IPS-NIHi11 (cell line): ENCODE measurements at regions not wholly inside any gene's neighbourhood (a gene's known extent, or its start where the extent isn't known, plus 50 kb on each side); places are given as distances from the start of the nearest gene placed in this dataset.
"Not testable (repeated sequence)": the region's sequence is repeated elsewhere in the genome, so short reads cannot be mapped to it uniquely, and the experiment has no call there.

Experiments
- DNase-seq: peaks from one replicate; pipeline ENCODE4 v3.0.0; 2012; ENCODE audit warnings: mixed read lengths, low spot score

DNA sequence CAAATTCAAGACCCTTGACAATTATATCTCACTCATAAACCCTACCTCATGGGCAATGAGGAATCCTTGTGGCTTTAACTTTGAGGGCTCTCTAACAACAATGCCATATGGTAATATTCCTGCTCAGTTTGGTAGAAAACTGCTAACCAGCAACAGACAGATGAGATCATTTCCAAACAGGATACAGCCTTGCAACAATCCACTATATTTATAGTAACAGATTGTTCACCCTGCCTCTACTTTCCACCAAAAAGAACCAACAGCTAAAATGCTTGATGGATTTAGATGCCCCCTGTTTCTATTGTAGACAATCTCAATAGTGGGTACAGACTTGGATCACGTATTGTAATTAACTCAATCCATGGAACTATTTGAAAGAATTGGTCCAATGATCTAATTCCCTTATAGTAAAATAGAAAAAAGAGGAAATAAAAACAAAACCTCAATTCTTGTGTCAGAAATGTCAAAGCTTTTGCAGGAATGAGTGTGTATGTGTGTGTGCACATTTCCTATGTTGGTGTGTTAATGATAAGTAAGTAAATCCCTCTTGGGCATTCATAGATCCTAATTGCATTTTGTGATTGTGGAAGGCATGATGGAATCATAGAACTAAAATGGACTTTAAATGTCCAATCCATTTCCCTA lies 100.0 kb upstream of the EDEM3 start:
- no peak for DNase-seq

GRCh38 chr1:184854036-184854435 lies 99.4 kb upstream of the EDEM3 start:
- DNase-seq = no peak

DNA sequence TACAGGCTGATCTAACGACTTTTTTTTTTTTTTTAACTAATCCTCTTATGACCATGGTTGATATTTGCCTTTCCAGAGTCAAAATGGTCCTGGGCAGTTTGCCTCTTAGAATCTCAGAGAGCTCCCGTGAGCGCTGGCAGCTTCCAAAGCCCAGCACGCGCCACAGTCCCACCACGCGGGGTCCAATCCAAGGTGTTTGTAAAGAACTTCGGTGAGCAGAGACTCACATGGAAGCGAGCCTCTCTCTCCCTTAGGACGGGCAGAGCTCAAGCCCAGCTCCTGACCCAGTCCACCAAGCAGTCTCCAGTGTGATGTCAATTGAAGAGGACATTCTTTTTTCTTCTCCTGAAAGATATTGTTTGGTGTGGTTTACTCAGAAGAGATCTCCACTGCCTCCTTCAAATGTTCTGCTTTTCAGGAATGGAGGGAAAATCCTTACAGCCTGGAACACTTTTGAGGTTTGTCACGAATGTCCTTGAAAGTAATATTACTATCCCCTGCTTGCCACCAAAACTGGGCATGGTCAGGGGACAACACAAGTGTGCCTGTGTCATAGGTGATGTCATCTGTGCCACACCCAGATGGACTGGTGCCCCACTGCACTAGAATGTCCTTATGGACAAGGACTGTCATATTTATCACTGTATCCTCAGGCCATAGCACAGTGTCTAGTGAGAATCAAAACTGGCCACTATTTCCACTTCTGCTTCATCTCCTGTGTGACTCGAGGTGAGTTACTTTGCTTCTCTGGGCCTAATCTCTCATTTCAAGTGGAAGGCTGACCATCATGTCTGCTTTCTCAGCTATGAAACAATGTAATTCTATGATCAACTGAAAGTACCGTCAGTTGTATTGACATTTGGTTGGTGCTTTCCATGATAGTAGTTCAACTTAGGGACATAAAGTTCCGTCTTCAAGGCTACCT lies 97.4 kb upstream of the EDEM3 start:
- no peak for DNase-seq

DNA sequence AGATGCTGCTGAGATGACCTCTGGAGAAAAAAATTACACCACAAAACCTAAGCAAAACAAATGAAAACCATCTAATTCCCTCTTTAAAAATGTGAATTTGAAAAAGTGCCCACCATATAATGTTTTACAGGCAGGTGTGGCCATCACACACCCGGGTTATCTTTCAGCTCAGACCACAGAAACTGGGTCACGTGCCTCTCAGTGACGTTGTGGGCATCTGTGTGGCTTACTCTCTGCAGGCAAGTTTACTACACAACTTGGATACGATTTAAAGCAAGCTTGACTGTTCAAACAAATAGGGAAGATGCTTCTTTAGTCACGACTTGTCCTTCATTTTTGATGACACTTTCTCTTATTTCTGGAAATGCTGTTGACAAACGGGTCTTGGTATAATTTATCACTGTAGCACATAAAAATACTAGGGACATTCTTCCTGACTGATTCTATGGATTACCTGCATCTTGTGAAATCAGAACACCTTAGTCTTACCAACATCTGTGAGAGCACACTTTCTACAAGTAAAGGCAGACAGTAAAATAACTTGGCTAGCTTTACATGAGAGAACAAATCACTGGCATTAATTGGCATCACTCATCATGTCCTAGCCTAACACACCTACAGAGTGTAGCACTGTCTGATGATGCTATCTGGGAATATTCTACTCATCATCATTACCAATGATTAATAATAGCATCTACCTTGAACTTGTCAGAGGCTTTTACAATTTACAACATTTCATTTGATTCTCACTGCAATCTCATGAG lies 89.3 kb upstream of the EDEM3 start:
- no peak for DNase-seq

GRCh38 chr1:184840596-184840995 lies 85.9 kb upstream of the EDEM3 start:
- DNase-seq = no peak

DNA sequence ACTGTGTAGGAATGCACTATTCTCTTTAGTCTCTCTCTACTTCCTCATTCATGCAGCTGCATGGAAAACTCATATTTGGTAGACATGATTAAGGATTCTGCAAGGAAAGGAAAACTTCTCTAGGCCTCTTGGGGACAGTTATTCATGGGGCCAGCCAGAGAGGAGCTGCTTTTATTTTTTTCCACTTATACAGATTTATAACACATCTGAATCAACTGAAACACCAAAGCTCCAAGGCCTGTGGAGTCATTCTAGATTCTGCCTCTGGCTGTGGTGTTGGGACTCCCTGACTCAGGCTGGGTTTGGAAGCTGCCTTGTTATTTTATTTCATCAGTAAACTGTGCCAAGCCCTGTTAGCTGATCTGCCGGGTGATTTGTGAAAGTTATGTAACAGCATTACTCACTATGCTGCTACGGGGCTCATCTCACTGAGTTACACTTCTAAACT lies 83.9 kb upstream of the EDEM3 start:
- DNase-seq = no peak

DNA sequence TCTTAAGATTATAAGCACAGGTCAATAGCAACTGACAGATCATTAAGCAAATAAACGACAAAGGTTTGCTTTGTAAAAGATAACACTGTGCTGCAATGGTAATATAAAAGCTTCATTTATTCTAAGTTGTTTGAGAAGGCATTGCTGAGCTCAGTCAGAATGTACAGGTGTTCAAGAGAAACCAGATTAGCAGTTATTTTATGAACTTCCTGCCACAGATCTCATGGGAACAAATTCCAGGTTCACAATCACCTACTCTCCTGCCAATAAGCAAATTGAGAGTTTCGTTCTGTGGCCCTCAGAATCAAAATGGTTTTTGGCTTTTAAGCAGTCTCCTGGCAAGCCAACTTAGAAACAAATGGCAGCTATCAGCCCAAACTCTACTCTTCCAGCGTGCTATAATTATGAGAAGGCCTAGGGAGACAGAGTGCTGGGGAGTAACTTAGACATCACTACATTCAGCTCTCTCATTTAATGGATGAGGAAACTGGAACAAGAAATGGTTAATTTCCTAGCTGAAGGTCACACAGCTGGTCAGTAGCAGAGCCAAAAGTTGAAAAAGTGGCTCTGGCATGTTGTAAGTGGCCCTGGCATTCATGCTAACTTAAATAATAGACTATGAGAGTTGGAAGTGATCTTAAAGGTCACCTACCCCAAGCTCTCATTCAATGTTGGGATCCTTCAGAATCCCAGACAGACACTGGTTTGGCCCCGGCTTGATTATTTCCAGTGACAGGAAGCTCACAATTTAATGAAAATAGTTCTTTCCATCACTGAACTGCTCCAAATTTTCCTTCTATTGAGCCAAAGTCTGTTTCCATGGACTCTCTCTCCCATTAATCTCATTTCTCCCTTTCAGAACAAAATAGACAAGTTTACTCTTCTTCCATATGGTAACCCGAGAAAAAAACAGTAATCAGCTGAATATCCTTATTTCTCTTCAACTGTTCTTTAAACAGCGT lies 82.6 kb upstream of the EDEM3 start:
- no peak for DNase-seq

DNA sequence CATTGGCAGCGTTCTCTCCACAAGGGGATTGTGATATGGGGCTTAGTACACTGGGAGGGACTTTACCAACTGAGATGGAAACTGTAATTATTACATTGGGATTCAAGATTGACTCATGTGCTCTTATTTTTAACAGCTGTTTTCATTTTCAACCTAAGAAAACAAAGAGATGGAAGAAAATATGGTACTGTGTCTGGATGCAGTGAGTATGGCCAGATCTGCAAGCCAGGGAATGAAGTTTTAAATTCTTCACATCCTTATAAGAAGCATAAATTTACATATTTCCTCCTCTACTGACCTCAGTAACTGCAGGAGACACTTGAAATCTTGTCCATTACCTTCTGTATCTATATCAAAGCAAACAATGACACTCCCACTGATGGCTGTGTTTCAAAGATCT lies 81.5 kb upstream of the EDEM3 start:
- no peak for DNase-seq

DNA sequence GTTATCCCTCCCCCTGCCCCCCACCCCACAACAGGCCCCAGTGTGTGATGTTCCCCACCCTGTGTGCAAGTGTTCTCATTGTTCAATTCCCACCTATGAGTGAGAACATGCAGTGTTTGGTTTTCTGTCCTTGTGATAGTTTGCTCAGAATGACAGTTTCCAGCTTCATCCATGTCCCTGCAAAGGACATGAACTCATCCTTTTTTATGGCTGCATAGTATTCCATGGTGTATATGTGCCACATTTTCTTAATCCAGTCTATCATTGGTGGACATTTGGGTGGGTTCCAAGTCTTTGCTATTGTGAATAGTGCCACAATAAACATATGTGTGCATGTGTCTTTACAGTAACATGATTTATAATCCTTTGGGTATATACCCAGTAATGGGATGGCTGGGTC lies 79.3 kb upstream of the EDEM3 start:
- not testable (repeated sequence) for DNase-seq

- DNase-seq = no peak
Observed at GRCh38 chr1:184832517-184832916, 77.9 kb upstream of the EDEM3 start.

DNA sequence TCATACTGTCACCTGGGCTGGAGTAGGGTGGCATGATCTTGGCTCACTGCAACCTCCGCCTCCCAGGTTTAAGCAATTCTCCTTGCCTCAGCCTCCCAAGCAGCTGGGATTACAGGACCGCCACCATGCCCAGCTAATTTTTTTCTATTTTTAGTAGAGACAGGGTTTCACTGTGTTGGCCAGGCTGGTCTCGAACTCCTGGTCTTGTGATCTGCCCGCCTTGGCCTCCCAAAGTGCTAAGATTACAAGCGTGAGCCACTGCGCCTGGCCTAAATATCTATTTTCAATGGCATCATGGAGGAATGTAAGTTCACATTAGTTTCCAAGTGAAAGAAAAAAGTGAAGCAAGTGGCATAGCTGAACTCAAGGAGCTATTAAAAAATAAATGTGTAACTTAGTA lies 74.8 kb upstream of the EDEM3 start:
- not testable (repeated sequence) for DNase-seq

- no peak for DNase-seq
Observed at GRCh38 chr1:184828369-184828717, 73.7 kb upstream of the EDEM3 start.

DNA sequence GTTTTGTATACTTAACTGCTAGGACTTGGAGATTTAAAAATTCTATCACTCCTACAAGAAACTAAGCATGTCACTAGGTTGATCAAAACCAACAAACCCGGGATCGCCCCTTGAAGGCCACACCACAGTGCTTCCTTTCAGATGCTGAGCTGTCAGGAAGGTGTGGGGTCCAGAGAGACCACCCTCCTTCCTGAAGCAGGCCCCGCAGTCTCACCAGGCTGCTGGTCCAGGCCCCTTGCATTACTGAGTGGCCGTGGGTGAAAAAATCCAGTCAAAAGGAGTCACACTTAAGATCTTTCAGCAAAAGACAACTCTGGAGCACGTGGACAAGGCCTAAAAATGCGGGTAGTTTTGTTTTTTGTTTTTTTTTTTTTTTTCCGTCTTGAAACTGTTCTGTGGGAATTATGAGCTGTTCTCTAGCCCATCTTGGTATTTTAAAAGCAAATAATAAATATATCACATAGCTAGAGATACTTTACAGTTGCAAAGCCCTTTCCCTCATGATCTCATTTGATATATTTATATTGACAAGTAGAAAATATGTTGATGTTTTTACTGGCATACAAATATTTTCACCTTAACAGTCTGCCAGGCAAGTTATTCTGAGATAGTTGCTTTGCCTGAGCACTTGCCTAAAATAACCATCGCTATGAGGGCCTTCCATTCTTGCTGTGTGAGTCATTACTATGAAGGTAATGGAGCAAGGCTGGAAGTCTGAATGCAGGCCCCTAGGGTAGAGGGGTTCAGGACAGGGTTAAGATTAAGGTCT lies 73.1 kb upstream of the EDEM3 start:
- DNase-seq = no peak

DNA sequence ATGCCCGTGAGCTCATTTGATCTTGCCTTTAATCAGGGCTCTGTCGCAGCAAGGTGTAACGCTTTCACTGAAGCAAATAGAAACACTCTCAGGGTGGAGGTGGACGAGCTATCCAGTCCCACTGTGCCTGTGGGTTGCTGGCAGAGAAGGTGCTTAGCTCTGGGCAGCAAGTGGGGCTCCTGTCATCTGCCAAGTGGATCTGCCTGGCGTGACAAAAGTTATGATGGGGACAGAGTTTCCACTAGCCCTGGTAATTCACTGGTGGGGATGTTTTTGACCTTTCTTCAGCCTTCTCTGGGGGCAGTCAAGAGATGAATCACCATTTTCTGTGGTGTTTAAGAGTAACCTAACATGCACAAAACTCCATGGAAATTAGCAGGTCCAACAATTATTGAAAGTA lies 71.3 kb upstream of the EDEM3 start:
- DNase-seq = no peak

DNA sequence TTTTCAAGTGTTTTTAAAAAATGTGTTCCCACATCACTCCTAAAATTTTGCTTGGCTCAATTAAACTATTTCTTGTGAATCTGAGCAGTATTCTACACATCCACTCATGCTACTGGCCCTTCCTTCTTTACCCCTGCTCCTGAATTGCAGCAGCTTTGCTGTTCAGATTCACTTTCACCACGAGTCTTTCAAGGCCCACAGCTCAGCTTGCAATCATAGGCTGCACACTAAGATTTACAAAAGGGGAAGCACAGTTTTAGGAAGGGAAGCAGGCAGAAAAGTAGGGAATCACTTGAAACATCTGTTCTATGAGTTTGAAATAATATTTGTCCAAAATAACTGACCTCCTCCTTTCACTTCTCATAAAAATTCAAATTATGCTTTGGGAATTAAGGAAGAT lies 70.9 kb upstream of the EDEM3 start:
- no peak for DNase-seq

DNA sequence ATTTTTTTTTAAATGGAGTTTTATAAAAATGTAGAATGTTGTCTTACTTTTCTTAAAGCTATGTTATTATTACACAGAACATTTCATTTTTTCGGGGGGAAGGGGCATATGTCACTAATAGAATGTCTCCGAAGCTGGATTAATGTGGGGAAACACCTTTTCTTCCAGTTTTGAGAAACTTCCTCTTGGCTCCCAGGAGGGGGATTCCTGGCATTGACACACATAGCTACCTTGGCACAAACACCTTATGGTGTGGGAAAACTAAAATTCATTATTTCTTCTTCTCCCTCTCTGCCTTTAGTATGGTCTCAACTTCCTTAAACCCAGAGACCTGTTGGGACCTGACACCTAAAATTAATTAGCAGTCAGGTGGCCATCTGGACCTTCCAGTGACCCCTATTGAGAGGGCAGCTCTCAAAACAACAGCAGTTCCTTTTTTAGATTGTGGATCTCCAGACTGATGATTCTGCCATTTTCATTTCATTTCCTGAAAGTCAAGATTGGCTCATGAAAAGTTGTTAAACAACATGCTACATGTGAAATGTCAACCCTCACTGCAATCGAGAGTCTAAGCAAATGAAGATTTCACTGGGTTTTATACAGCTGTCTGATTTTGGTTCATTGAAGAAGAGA lies 70.1 kb upstream of the EDEM3 start:
- DNase-seq = no peak

GRCh38 chr1:184823080-184823479 lies 68.4 kb upstream of the EDEM3 start:
- no peak for DNase-seq

DNA sequence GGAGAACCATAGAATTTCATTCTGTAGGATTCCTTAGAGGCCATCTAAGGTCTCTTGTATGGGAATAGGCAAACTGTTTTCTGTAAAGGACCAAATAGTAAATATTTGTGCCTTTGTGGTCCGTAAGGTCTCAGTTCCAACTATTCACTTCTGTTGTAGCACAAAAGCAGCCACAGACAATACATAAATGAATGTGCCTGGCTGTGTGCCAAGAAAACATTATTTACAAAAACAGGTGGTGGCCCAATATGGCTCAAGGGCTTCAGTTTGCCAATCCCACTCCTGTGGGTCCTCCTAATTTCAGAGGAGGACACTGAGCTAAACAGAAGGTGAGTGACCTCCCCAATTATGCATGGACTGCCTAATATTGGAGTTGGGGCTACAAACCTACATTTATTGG lies 67.6 kb upstream of the EDEM3 start:
- no peak for DNase-seq

DNA sequence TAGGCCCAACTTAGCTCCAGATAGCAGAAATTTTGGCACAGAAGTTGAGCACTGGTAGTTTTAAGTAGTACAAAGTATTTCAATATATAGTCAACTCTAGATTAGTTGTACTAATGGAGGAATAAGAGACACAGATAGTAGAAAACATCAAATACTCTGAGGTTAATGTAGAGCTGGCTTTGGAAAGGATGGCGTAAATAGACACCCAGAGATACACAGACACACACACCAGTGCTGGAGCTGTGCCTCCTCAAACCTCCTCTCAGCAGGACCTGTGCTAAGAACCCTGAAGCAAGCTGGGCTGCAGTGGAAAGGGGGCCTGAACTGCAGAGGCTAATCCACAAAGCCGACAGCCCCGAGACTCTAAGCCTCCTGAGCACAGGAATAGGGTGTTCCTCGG lies 67.0 kb upstream of the EDEM3 start:
- DNase-seq = no peak

- DNase-seq = no peak
Observed at GRCh38 chr1:184820956-184821355, 66.3 kb upstream of the EDEM3 start.
